Sigmoid colon (tissue), 6 donors: ENCODE measurements at regions not wholly inside any gene's neighbourhood (a gene's known extent, or its start where the extent isn't known, plus 50 kb on each side); places are given as distances from the start of the nearest gene placed in this dataset.

Experiments used
- DNase-seq: peaks from one replicate; pipeline ENCODE4 v3.0.0-alpha.2; 2019
- H3K27ac ChIP-seq, 4 donors: fragments of 200-600 bp; sonication (generic); one replicate each; pipeline ENCODE4 v1.5.1; 2016 to 2019; ENCODE audit warnings: mild to moderate bottlenecking in 1 of 4
- H3K27me3 ChIP-seq, 3 donors: fragments of 200-600 bp; sonication (generic); one replicate each; pipeline ENCODE4 v1.5.1; 2019; ENCODE audit warnings: mild to moderate bottlenecking in 1 of 3
- H3K36me3 ChIP-seq, 4 donors: fragments of 200-600 bp; sonication (generic); one replicate each; pipeline ENCODE4 v1.5.1; 2016 to 2019
- H3K4me1 ChIP-seq, 4 donors: fragments of 200-600 bp; sonication (generic); one replicate each; pipeline ENCODE4 v1.5.1; 2017 to 2019
- H3K4me3 ChIP-seq, 4 donors: fragments of 200-600 bp; sonication (generic); one replicate each; pipeline ENCODE4 v1.5.1; 2017 to 2019; ENCODE audit warnings: mild to moderate bottlenecking in 2 of 4, moderate library complexity in 1 of 4
- H3K9me3 ChIP-seq, 4 donors: fragments of 200-600 bp in 3 of 4; sonication (generic) in 3 of 4; one replicate each; pipeline versions ENCODE4 v1.5.1 to v1.6.1; 2013 to 2019
- CTCF ChIP-seq, 4 experiments: fragments of 450-650 bp in 3 of 4; fragments of 200-600 bp in 1 of 4; IDR thresholded peaks; one replicate each; pipeline ENCODE4 v1.5.1; 2016 to 2019; ENCODE audit warnings: antibody characterized with exemption in 4 of 4, mild to moderate bottlenecking in 3 of 4, moderate library complexity in 2 of 4
- EP300 ChIP-seq, 4 donors: sonication (generic); formaldehyde crosslinking; IDR thresholded peaks; one replicate each; pipeline ENCODE4 v1.6.1; 2017; ENCODE audit warnings: antibody characterized with exemption in 4 of 4
- POLR2A ChIP-seq, 2 donors: fragments of 450-650 bp; IDR thresholded peaks; one replicate each; pipeline ENCODE4 v1.6.1; 2016; ENCODE audit warnings: antibody characterized with exemption in 2 of 2, mild to moderate bottlenecking in 2 of 2, moderate library complexity in 2 of 2
- POLR2AphosphoS5 ChIP-seq, 4 donors: sonication (generic); formaldehyde crosslinking; IDR thresholded peaks; one replicate each; pipeline ENCODE4 v1.6.1; 2017; ENCODE audit warnings: antibody characterized with exemption in 4 of 4
- WGBS, 2 donors: extraction: QIAGEN DNeasy Blood & Tissue Kit; methylation state at CpG; one replicate each; pipeline ENCODE4 v1.1.7; 2013; 5-methylcytosine and 5-hydroxymethylcytosine counted together
- intact Hi-C: fragments of 100-400 bp; cut with DNase I; formaldehyde crosslinking; loops from one replicate; pipeline ENCODE4 v1.15.1; 2023
- donor health status: healthy with polysubstance abuse.
- donor health status: healthy.

GRCh38 chr11:90847268-90847886, 624.5 kb upstream of the CHORDC1 start:
- Histone ChIP-seq H3K4me1 (no peaks in the 10 kb centered on the region), H3K27me3 (no peaks in the 10 kb centered on the region), H3K27ac (no peak overlapping the region), H3K9me3 (no peaks in the 10 kb centered on the region), H3K4me3 (no peak overlapping the region), H3K36me3 (no peaks in the 10 kb centered on the region)
- DNase-seq: no peak
- intact Hi-C loops: no loop called here
- 87 to 91% methylated on average over 1 of the region's 1 CpG for WGBS, 2 donors
- no peak for TF ChIP-seq EP300 (IDR thresholded peaks at IDR 0.05)
- TF ChIP-seq POLR2A (IDR thresholded peaks at IDR 0.05): no peak
- no peak for TF ChIP-seq POLR2AphosphoS5 (IDR thresholded peaks at IDR 0.05)
- no peak for TF ChIP-seq CTCF (IDR thresholded peaks at IDR 0.05)

GRCh38 chr11:90846628-90847027, 623.8 kb upstream of the CHORDC1 start:
- no peaks in the 10 kb centered on the region for H3K9me3 ChIP-seq

GRCh38 chr11:90845799-90846198, 623.0 kb upstream of the CHORDC1 start:
- Histone ChIP-seq H3K36me3 (no peaks in the 10 kb centered on the region), H3K4me1 (no peaks in the 10 kb centered on the region), H3K27ac (no peak overlapping the region), H3K4me3 (no peak overlapping the region), H3K9me3 (no peaks in the 10 kb centered on the region), H3K27me3 (no peaks in the 10 kb centered on the region)
- no peak for TF ChIP-seq POLR2A (IDR thresholded peaks at IDR 0.05)
- TF ChIP-seq POLR2AphosphoS5 (IDR thresholded peaks at IDR 0.05): no peak
- TF ChIP-seq EP300 (IDR thresholded peaks at IDR 0.05): no peak
- no peak for TF ChIP-seq CTCF (IDR thresholded peaks at IDR 0.05)
- WGBS, 2 donors: 80 to 85% methylated on average over 2 of the region's 2 CpGs
- intact Hi-C loops: no loop called here
- DNase-seq: no peak

More at GRCh38 chr11:90846628-90847027, 623.8 kb upstream of the CHORDC1 start:
- Histone ChIP-seq H3K4me3 (no peak overlapping the region), H3K4me1 (no peaks in the 10 kb centered on the region), H3K27me3 (no peaks in the 10 kb centered on the region), H3K27ac (no peak overlapping the region), H3K36me3 (no peaks in the 10 kb centered on the region)
- no peak for DNase-seq
- intact Hi-C loops: no loop called here
- TF ChIP-seq POLR2AphosphoS5 (IDR thresholded peaks at IDR 0.05) (no peak), CTCF (IDR thresholded peaks at IDR 0.05) (no peak), EP300 (IDR thresholded peaks at IDR 0.05) (no peak), POLR2A (IDR thresholded peaks at IDR 0.05) (no peak)
- 48 to 71% methylated on average over 3 of the region's 3 CpGs for WGBS, 2 donors

GRCh38 chr11:90845126-90845525, 622.3 kb upstream of the CHORDC1 start:
- whole genome bisulfite sequencing, 2 donors: 58 to 69% methylated on average over 1 of the region's 1 CpG
- H3K4me3 ChIP-seq: no peak overlapping the region

More at GRCh38 chr11:90845126-90845525, 622.3 kb upstream of the CHORDC1 start:
- Histone ChIP-seq H3K27ac (no peak overlapping the region), H3K27me3 (no peaks in the 10 kb centered on the region), H3K36me3 (no peaks in the 10 kb centered on the region), H3K9me3 (no peaks in the 10 kb centered on the region), H3K4me1 (no peaks in the 10 kb centered on the region)
- intact Hi-C loops: no loop called here
- no peak for TF ChIP-seq CTCF (IDR thresholded peaks at IDR 0.05)
- no peak for TF ChIP-seq EP300 (IDR thresholded peaks at IDR 0.05)
- TF ChIP-seq POLR2AphosphoS5 (IDR thresholded peaks at IDR 0.05): no peak
- no peak for TF ChIP-seq POLR2A (IDR thresholded peaks at IDR 0.05)
- DNase-seq: no peak
